Endothelial cell of umbilical vein (primary cell): ENCODE measurements at regions not wholly inside any gene's neighbourhood (a gene's known extent, or its start where the extent isn't known, plus 50 kb on each side); places are given as distances from the start of the nearest gene placed in this dataset.

Source experiments
- EZH2 ChIP-seq: IDR thresholded peaks from 2 replicates; pipeline ENCODE4 v1.6.1; 2012; ENCODE audit warnings: borderline replicate concordance, low read depth, mild to moderate bottlenecking, moderate library complexity, low read length, inconsistent platforms; ENCODE audit not compliant: severe bottlenecking
- JUN ChIP-seq: IDR thresholded peaks from 2 replicates; pipeline ENCODE4 v1.6.1; 2011; ENCODE audit warnings: borderline replicate concordance, low read depth; ENCODE audit not compliant: insufficient read length, insufficient read depth
- MYC ChIP-seq: IDR thresholded peaks from one replicate; pipeline ENCODE4 v1.6.1; 2011; ENCODE audit warnings: mild to moderate bottlenecking, low read depth, low read length
- POLR2A ChIP-seq: IDR thresholded peaks from 2 replicates; pipeline ENCODE4 v1.6.1; 2012; ENCODE audit warnings: low read depth, mild to moderate bottlenecking, control low read depth, low read length
- POLR2AphosphoS5 ChIP-seq: IDR thresholded peaks from 2 replicates; pipeline ENCODE4 v1.6.1; 2012; ENCODE audit warnings: low read depth, mild to moderate bottlenecking, control low read depth, low read length, moderate library complexity; ENCODE audit not compliant: insufficient read depth
- TF ChIP-seq, protein P1 (sequence below), 2 donors: IDR thresholded peaks; 1 replicate in 1 of 2; 2 replicates in 1 of 2; pipeline ENCODE4 v1.5.1; 2011; ENCODE audit warnings: low read length in 2 of 2, mild to moderate bottlenecking in 2 of 2, moderate library complexity in 2 of 2, control low read depth in 1 of 2, inconsistent platforms in 1 of 2, low read depth in 1 of 2; ENCODE audit not compliant: insufficient read depth in 1 of 2; ENCODE audit errors: extremely low read depth in 1 of 2
- TF ChIP-seq, protein P2 (sequence below): IDR thresholded peaks from 2 replicates; pipeline ENCODE4 v1.6.1; 2011; ENCODE audit not compliant: insufficient read depth, insufficient read length

DNA sequence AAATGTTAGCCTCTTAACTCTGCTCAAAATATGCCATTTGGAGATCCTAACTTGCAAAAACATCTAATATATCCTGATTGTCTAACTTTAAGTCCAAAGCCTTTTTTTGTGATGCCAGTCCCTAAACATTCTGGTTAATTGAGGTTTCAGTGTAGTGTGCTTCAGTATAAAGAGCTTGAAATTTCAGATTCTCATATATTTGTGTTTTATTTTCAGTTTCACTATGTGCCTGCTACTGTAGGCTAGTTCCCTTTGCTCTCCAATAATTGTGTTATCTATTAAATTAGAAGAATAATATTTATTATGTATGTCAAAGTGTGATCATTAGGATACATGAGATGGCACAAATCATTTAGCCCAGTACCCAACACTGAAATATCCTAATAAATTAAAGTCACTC is 1361.2 kb downstream of the XPNPEP1 start:
- TF ChIP-seq, protein P1, sequence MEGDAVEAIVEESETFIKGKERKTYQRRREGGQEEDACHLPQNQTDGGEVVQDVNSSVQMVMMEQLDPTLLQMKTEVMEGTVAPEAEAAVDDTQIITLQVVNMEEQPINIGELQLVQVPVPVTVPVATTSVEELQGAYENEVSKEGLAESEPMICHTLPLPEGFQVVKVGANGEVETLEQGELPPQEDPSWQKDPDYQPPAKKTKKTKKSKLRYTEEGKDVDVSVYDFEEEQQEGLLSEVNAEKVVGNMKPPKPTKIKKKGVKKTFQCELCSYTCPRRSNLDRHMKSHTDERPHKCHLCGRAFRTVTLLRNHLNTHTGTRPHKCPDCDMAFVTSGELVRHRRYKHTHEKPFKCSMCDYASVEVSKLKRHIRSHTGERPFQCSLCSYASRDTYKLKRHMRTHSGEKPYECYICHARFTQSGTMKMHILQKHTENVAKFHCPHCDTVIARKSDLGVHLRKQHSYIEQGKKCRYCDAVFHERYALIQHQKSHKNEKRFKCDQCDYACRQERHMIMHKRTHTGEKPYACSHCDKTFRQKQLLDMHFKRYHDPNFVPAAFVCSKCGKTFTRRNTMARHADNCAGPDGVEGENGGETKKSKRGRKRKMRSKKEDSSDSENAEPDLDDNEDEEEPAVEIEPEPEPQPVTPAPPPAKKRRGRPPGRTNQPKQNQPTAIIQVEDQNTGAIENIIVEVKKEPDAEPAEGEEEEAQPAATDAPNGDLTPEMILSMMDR (IDR thresholded peaks at IDR 0.05; ENCODE audit: extremely low read depth in 1 of 2, insufficient read depth in 1 of 2, low read depth in 1 of 2, low read length in 2 of 2): no peak
- TF ChIP-seq EZH2 (no peak), POLR2A (no peak), POLR2AphosphoS5 (no peak), MYC (no peak), JUN (no peak)
- TF ChIP-seq, protein P2, sequence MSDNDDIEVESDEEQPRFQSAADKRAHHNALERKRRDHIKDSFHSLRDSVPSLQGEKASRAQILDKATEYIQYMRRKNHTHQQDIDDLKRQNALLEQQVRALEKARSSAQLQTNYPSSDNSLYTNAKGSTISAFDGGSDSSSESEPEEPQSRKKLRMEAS: no peak
